Right atrium auricular region (tissue), 2 donors: ENCODE measurements at regions not wholly inside any gene's neighbourhood (a gene's known extent, or its start where the extent isn't known, plus 50 kb on each side); places are given as distances from the start of the nearest gene placed in this dataset.

Source experiments
- DNase-seq: peaks from one replicate; pipeline ENCODE4 v3.0.0-alpha.2; 2019; ENCODE audit warnings: low spot score
- H3K27ac ChIP-seq, 2 donors: fragments of 200-600 bp; sonication (generic); 1 replicate in 1 of 2; 2 replicates in 1 of 2; pipeline ENCODE4 v1.5.1; 2016 to 2019
- H3K27me3 ChIP-seq, 2 donors: fragments of 200-600 bp; sonication (generic); one replicate each; pipeline versions ENCODE4 v1.5.1 to v1.6.0; 2017 to 2019
- H3K36me3 ChIP-seq: fragments of 200-600 bp; sonication (generic); one replicate; pipeline ENCODE4 v1.5.1; 2016
- H3K4me1 ChIP-seq, 2 donors: fragments of 200-600 bp; sonication (generic); one replicate each; pipeline versions ENCODE4 v1.5.1 to v1.6.0; 2017 to 2019
- H3K4me3 ChIP-seq, 2 donors: fragments of 200-600 bp; sonication (generic); 1 replicate in 1 of 2; 2 replicates in 1 of 2; pipeline ENCODE4 v1.5.1; 2017 to 2019; ENCODE audit warnings: mild to moderate bottlenecking in 1 of 2, moderate library complexity in 1 of 2
- H3K9me3 ChIP-seq, 2 donors: fragments of 200-600 bp; sonication (generic); one replicate each; pipeline ENCODE4 v1.5.1; 2019
- TF ChIP-seq, protein P1 (sequence below), 2 donors: fragments of 200-600 bp; sonication (generic); IDR thresholded peaks; one replicate each; pipeline ENCODE4 v1.5.1; 2019; ENCODE audit warnings: antibody characterized with exemption in 2 of 2

DNA sequence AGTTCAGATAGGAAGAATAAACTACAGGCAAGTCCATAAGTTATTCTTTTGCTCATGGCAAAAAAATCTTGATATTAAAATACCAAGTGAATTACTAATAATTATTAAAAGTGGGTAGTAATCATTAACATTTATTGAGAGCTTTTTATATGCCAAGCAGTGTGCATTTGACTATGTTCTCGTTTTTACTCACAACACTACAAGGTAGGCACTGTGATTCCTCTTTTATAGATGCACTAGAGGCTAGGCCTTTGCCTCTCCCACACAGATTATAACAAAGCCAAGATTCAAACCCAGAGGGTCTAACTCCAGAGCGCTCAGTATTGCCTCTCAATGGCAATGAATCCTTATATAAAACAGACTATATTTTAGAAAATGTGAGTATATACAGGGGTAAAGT is 254.2 kb downstream of the NAF1 start:
- Histone ChIP-seq H3K36me3 (no peaks in the 10 kb centered on the region), H3K27ac (no peak overlapping the region), H3K9me3 (peaks cover 0 to 9% of the 10 kb centered on the region in 2 donors), H3K4me1 (no peaks in the 10 kb centered on the region), H3K27me3 (no peaks in the 10 kb centered on the region), H3K4me3 (no peak overlapping the region)
- TF ChIP-seq, protein P1, sequence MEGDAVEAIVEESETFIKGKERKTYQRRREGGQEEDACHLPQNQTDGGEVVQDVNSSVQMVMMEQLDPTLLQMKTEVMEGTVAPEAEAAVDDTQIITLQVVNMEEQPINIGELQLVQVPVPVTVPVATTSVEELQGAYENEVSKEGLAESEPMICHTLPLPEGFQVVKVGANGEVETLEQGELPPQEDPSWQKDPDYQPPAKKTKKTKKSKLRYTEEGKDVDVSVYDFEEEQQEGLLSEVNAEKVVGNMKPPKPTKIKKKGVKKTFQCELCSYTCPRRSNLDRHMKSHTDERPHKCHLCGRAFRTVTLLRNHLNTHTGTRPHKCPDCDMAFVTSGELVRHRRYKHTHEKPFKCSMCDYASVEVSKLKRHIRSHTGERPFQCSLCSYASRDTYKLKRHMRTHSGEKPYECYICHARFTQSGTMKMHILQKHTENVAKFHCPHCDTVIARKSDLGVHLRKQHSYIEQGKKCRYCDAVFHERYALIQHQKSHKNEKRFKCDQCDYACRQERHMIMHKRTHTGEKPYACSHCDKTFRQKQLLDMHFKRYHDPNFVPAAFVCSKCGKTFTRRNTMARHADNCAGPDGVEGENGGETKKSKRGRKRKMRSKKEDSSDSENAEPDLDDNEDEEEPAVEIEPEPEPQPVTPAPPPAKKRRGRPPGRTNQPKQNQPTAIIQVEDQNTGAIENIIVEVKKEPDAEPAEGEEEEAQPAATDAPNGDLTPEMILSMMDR (IDR thresholded peaks at IDR 0.05): no peak
- no peak for DNase-seq

DNA sequence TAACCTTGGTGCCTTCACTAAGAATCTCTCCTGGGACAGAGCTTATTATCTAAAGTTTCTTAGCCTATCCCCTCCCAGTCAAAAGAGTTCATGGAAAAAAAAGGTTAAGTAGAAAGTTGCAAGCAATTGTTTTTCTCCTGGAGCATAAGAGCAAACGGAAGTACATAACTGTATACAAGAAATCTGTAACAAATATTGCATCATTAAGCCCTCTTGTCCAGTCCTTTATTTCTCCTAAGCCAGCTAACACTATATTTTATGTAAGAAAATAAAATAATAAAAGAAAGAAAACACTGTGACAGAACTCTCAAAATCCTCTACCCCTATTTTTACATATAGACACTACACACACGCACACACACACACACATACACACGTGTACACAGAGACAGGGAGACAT is 255.3 kb downstream of the NAF1 start:
- no peak overlapping the region for H3K4me3 ChIP-seq
- DNase-seq: no peak
- H3K4me1 ChIP-seq: no peaks in the 10 kb centered on the region

DNA sequence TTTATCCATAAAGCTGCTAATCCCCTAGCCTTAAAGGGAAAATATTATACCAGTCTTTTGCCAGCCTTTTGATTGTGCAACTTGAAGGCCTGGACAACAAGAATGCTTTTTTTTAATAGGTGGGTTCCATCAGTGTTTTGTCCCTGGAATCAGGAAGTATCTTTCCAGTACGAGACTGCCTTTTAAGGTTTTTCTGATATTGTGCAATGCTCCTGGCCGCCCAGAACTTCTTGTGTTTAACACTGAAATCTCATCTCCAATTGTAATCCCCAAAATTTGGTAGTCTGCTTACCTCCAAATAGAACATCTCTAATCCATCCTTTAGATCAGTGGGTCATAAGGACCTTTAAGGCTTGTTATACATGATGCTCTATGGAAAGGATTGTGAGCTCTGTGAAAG is 256.7 kb downstream of the NAF1 start:
- TF ChIP-seq, protein P1 (IDR thresholded peaks at IDR 0.05): no peak
- no peaks in the 10 kb centered on the region for H3K36me3 ChIP-seq

More for the DNA sequence above, 255.3 kb downstream of the NAF1 start:
- no peak overlapping the region for H3K27ac ChIP-seq
- H3K27me3 ChIP-seq: no peaks in the 10 kb centered on the region
- no peaks in the 10 kb centered on the region for H3K36me3 ChIP-seq
- TF ChIP-seq, protein P1 (IDR thresholded peaks at IDR 0.05): no peak
- H3K9me3 ChIP-seq: no peaks in the 10 kb centered on the region

DNA sequence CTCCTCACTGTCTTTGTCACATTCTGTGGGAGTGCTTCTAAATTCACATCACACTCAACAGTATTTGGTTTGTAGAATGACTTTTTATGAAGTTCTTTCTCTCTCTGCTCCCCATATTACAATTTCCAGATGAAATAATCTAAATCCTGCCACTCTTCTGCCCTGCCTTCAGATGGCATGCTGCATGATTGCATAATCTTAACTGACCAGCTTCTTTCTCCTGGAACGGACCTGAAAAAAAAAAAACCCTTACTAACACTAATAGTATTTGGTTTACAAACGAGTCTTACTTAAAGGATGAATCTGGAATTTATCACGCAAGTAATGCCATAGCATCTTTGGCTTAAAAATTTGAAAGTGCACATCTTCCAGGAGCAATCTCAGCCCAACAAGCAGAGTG is 272.3 kb downstream of the NAF1 start:
- Histone ChIP-seq H3K27ac (no peak overlapping the region), H3K27me3 (no peaks in the 10 kb centered on the region), H3K4me3 (no peak overlapping the region), H3K9me3 (no peaks in the 10 kb centered on the region), H3K4me1 (no peaks in the 10 kb centered on the region), H3K36me3 (no peaks in the 10 kb centered on the region)
- DNase-seq: no peak
- TF ChIP-seq, protein P1 (IDR thresholded peaks at IDR 0.05): no peak

More for the DNA sequence above, 256.7 kb downstream of the NAF1 start:
- no peak overlapping the region for H3K4me3 ChIP-seq
- H3K4me1 ChIP-seq: no peaks in the 10 kb centered on the region
- no peak for DNase-seq
- peaks cover 0 to 9% of the 10 kb centered on the region in 2 donors for H3K9me3 ChIP-seq
- H3K27me3 ChIP-seq: no peaks in the 10 kb centered on the region
- no peak overlapping the region for H3K27ac ChIP-seq

DNA sequence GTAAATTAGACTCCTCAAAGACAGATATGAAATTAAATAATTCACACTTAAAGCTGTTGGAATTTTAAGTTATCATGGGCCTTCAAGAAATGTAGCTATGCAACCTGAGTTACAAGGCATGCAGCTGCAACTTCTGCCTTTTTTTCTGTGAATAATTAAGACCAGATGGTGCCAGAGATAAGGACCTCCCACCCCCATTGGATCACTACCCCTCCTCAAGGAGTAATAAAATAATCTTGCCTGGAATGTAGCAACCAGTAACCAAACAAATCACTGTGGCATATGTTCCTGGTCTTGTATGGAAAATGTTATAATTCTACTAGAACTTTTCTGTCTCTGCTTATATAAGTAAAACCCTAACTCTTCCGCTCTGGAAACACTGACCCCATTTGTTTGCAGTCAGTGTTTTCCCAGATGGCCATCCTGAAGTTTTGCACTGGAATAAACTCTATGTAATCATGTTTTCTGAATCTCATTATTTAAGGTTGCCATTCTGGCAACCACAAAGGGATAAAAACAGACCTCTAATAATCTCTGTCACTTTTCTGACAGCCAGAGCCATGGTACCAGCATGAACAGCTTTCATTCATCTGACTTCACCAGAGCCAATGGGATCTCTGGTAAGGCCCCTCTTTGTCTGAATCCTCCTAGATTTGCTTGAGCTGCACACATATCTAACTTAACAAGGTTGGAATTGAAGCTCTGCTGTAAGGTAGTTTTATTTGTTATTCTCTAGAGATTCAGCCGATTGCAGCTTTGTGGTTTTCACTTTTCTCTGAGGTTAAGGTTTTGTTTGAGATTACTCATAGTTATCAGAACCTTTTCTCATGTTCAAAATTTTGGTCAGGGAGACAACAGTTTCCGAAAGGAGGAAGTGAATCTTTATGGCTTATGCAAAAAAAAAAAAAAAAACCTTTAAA is 274.6 kb downstream of the NAF1 start:
- TF ChIP-seq, protein P1 (IDR thresholded peaks at IDR 0.05): no peak
- no peak overlapping the region for H3K4me3 ChIP-seq
- no peaks in the 10 kb centered on the region for H3K36me3 ChIP-seq
- no peak overlapping the region for H3K27ac ChIP-seq
- no peaks in the 10 kb centered on the region for H3K27me3 ChIP-seq
- H3K4me1 ChIP-seq: no peaks in the 10 kb centered on the region
- DNase-seq: no peak
- no peaks in the 10 kb centered on the region for H3K9me3 ChIP-seq
